Omental fat pad (tissue), 3 donors: ENCODE measurements at regions not wholly inside any gene's neighbourhood (a gene's known extent, or its start where the extent isn't known, plus 50 kb on each side); places are given as distances from the start of the nearest gene placed in this dataset.

Source experiments
- ATAC-seq: fragments of 150-250 bp; one replicate; pipeline ENCODE4 v1.9.1; 2016; ENCODE audit warnings: mild to moderate bottlenecking, moderate library complexity; ENCODE audit not compliant: low FRiP score
- DNase-seq: peaks from one replicate; pipeline ENCODE4 v3.0.0-alpha.2; 2019; ENCODE audit warnings: low spot score
- TF ChIP-seq, protein P1 (sequence below), 3 donors: fragments of 450-650 bp; IDR thresholded peaks; one replicate each; pipeline ENCODE4 v1.5.1; 2016 to 2017; ENCODE audit warnings: antibody characterized with exemption in 3 of 3, mild to moderate bottlenecking in 3 of 3, moderate library complexity in 2 of 3

DNA sequence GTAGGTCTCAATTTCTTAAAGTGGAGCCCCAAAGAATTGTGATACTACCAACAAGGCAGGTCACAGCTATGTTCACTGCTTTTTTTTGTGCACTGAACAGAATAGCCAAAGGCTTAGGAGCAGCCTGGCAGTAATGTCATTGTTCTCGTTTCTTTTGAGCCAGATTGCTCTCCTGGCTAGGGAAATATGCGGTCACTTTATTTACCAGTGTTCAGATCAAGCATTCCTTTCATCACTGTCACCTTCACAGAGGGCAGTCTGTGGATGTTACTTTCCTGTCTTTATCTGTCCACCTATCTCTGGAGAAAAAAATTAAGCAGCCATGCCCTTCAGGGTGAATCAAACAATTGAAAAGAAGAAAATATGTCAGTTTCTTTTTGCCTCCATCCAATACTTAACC is 159.6 kb downstream of the BTG1 start:
- ATAC-seq = no peak
- TF ChIP-seq, protein P1, sequence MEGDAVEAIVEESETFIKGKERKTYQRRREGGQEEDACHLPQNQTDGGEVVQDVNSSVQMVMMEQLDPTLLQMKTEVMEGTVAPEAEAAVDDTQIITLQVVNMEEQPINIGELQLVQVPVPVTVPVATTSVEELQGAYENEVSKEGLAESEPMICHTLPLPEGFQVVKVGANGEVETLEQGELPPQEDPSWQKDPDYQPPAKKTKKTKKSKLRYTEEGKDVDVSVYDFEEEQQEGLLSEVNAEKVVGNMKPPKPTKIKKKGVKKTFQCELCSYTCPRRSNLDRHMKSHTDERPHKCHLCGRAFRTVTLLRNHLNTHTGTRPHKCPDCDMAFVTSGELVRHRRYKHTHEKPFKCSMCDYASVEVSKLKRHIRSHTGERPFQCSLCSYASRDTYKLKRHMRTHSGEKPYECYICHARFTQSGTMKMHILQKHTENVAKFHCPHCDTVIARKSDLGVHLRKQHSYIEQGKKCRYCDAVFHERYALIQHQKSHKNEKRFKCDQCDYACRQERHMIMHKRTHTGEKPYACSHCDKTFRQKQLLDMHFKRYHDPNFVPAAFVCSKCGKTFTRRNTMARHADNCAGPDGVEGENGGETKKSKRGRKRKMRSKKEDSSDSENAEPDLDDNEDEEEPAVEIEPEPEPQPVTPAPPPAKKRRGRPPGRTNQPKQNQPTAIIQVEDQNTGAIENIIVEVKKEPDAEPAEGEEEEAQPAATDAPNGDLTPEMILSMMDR (IDR thresholded peaks at IDR 0.05) = no peak
- no peak for DNase-seq

GRCh38 chr12:91985002-91985787 is 160.5 kb downstream of the BTG1 start:
- TF ChIP-seq, protein P1 (IDR thresholded peaks at IDR 0.05) = no peak
- ATAC-seq (no peak), DNase-seq (no peak)

- DNase-seq (no peak), ATAC-seq (no peak)
- TF ChIP-seq, protein P1 (IDR thresholded peaks at IDR 0.05) = no peak
These were observed 161.1 kb downstream of the BTG1 start for GRCh38 chr12:91984556-91984955.

- DNase-seq (no peak), ATAC-seq (no peak)
- TF ChIP-seq, protein P1 (IDR thresholded peaks at IDR 0.05) = no peak
These were observed 161.7 kb downstream of the BTG1 start for GRCh38 chr12:91983935-91984334.

- TF ChIP-seq, protein P1 (IDR thresholded peaks at IDR 0.05) = no peak
- peak; percentile 35 for ATAC-seq
- DNase-seq = no peak
These were observed 162.7 kb downstream of the BTG1 start for GRCh38 chr12:91982946-91983345.

- DNase-seq (no peak), ATAC-seq (no peak)
- TF ChIP-seq, protein P1 (IDR thresholded peaks at IDR 0.05) = no peak
These were observed 165.2 kb downstream of the BTG1 start for GRCh38 chr12:91980389-91980821.

DNA sequence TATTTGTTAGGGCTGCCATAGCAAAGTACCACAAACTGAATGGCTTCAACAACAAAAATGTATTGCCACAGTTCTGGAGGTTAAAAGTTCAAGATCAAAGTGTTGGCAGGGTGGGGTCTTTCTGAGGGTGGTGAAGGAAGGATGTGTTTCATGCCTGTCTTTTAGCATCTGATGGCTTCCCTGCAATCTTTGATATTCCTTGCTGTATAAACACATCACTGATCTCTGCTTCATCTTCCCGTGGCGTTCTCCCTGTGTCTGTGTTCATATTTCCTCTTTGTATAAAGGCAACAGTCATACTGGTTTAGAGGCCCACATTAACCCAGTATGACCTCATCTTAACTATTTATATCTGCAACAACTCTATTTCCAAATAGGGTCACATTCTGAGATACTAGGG is 167.5 kb downstream of the BTG1 start:
- TF ChIP-seq, protein P1 (IDR thresholded peaks at IDR 0.05) = no peak
- ATAC-seq (no peak), DNase-seq (no peak)
